Mesendoderm (in vitro differentiated cells): ENCODE measurements at regions not wholly inside any gene's neighbourhood (a gene's known extent, or its start where the extent isn't known, plus 50 kb on each side); places are given as distances from the start of the nearest gene placed in this dataset.

Source experiments
- DNase-seq: peaks from one replicate; pipeline ENCODE4 v3.0.0; 2013
- H2AK5ac ChIP-seq: 2 replicates; pipeline ENCODE4 v1.6.1; 2013; ENCODE audit warnings: low read length, inconsistent platforms
- H2BK120ac ChIP-seq: 2 replicates; pipeline ENCODE4 v1.6.1; 2013; ENCODE audit warnings: low read depth, mild to moderate bottlenecking, low read length, moderate library complexity, mixed read lengths
- H2BK15ac ChIP-seq: replicated peaks from 2 replicates; pipeline ENCODE4 v1.6.1; 2013; ENCODE audit warnings: low read depth, mild to moderate bottlenecking, moderate library complexity
- H2BK5ac ChIP-seq: 2 replicates; pipeline ENCODE4 v1.6.1; 2013; ENCODE audit warnings: low read length, inconsistent platforms
- H3K18ac ChIP-seq: 2 replicates; pipeline ENCODE4 v1.6.1; 2013; ENCODE audit warnings: mild to moderate bottlenecking, low read length, mixed read lengths
- H3K23ac ChIP-seq: one replicate; pipeline ENCODE4 v1.6.1; 2013; ENCODE audit warnings: low read length
- H3K27ac ChIP-seq: 2 replicates; pipeline ENCODE4 v1.5.1; 2013; ENCODE audit warnings: low read depth, mild to moderate bottlenecking, inconsistent platforms, low read length, moderate library complexity
- H3K27me3 ChIP-seq: 2 replicates; pipeline ENCODE4 v1.6.1; 2013; ENCODE audit warnings: low read length, control low read depth, mild to moderate bottlenecking, inconsistent platforms; ENCODE audit not compliant: insufficient read depth, poor library complexity
- H3K36me3 ChIP-seq: 2 replicates; pipeline ENCODE4 v1.6.1; 2013; ENCODE audit warnings: low read length, inconsistent platforms; ENCODE audit not compliant: control insufficient read depth, insufficient read depth
- H3K4ac ChIP-seq: one replicate; pipeline ENCODE4 v1.6.1; 2013; ENCODE audit warnings: low read depth, mild to moderate bottlenecking, low read length, moderate library complexity
- H3K4me1 ChIP-seq: 2 replicates; pipeline ENCODE4 v1.6.1; 2013; ENCODE audit warnings: low read depth, low read length, inconsistent platforms; ENCODE audit not compliant: control insufficient read depth
- H3K4me2 ChIP-seq: 2 replicates; pipeline ENCODE4 v1.6.1; 2013; ENCODE audit warnings: low read length
- H3K4me3 ChIP-seq: 2 replicates; pipeline ENCODE4 v1.5.1; 2013; ENCODE audit warnings: mild to moderate bottlenecking, low read length
- H3K56ac ChIP-seq: one replicate; pipeline ENCODE4 v1.6.1; 2013; ENCODE audit warnings: low read length
- H3K79me1 ChIP-seq: 2 replicates; pipeline ENCODE4 v1.6.1; 2013; ENCODE audit warnings: low read length, inconsistent platforms
- H3K79me2 ChIP-seq: 2 replicates; pipeline ENCODE4 v1.6.1; 2013; ENCODE audit warnings: mild to moderate bottlenecking, low read length; ENCODE audit not compliant: control insufficient read depth, insufficient read depth
- H3K9ac ChIP-seq: 2 replicates; pipeline ENCODE4 v1.6.1; 2013; ENCODE audit warnings: low read length, inconsistent platforms
- H4K5ac ChIP-seq: one replicate; pipeline ENCODE4 v1.6.1; 2013; ENCODE audit warnings: low read length
- H4K8ac ChIP-seq: one replicate; pipeline ENCODE4 v1.6.1; 2013; ENCODE audit warnings: low read depth, mild to moderate bottlenecking, control low read depth, low read length, moderate library complexity
- WGBS: extraction: QIAGEN DNeasy Blood & Tissue Kit; methylation state at CpG from one replicate; pipeline ENCODE4 v1.1.7; 2013; ENCODE audit warnings: low lambda C conversion rate, missing lambda C conversion rate; ENCODE audit not compliant: insufficient coverage; ENCODE audit errors: extremely low coverage; 5-methylcytosine and 5-hydroxymethylcytosine counted together

GRCh38 chr5:9781890-9782289 lies 151.7 kb upstream of the TAS2R1 start:
- DNase-seq = no peak
- no peak overlapping the region for H3K4me2 ChIP-seq
- no peak overlapping the region for H4K5ac ChIP-seq
- no peaks in the 10 kb centered on the region for H3K27me3 ChIP-seq
- no peak overlapping the region for H3K56ac ChIP-seq
- H3K18ac ChIP-seq = no peak overlapping the region
- H3K79me2 ChIP-seq = no peaks in the 10 kb centered on the region
- no peak overlapping the region for H2AK5ac ChIP-seq
- no peak overlapping the region for H3K27ac ChIP-seq
- no peak overlapping the region for H2BK5ac ChIP-seq
- no peaks in the 10 kb centered on the region for H3K79me1 ChIP-seq
- H3K4me1 ChIP-seq = no peaks in the 10 kb centered on the region
- WGBS = no CpG with 5 or more reads among the region's 1 CpG
- no peak overlapping the region for H2BK15ac ChIP-seq
- H3K4me3 ChIP-seq = no peak overlapping the region
- no peak overlapping the region for H3K4ac ChIP-seq
- no peaks in the 10 kb centered on the region for H3K36me3 ChIP-seq
- H4K8ac ChIP-seq = no peak overlapping the region
- peak overlapping the region; percentile 69 for H3K23ac ChIP-seq
- no peak overlapping the region for H2BK120ac ChIP-seq
- H3K9ac ChIP-seq = no peak overlapping the region

GRCh38 chr5:9781275-9781674 lies 151.1 kb upstream of the TAS2R1 start:
- H3K36me3 ChIP-seq = no peaks in the 10 kb centered on the region
- DNase-seq = no peak
- H2BK120ac ChIP-seq = no peak overlapping the region
- H3K27ac ChIP-seq = no peak overlapping the region
- H3K79me2 ChIP-seq = no peaks in the 10 kb centered on the region
- no peaks in the 10 kb centered on the region for H3K27me3 ChIP-seq
- H3K4me3 ChIP-seq = no peak overlapping the region
- no peaks in the 10 kb centered on the region for H3K4me1 ChIP-seq
- H3K4me2 ChIP-seq = no peak overlapping the region
- H3K9ac ChIP-seq = no peak overlapping the region
- WGBS = no CpG with 5 or more reads among the region's 2 CpGs
- no peak overlapping the region for H2AK5ac ChIP-seq
- peak overlapping the region; percentile 69 for H3K23ac ChIP-seq
- H2BK15ac ChIP-seq = no peak overlapping the region
- no peak overlapping the region for H4K8ac ChIP-seq
- H3K18ac ChIP-seq = no peak overlapping the region
- H3K56ac ChIP-seq = no peak overlapping the region
- no peak overlapping the region for H3K4ac ChIP-seq
- H3K79me1 ChIP-seq = no peaks in the 10 kb centered on the region
- no peak overlapping the region for H2BK5ac ChIP-seq
- H4K5ac ChIP-seq = no peak overlapping the region

- Histone ChIP-seq H3K9ac (no peak overlapping the region), H2BK15ac (no peak overlapping the region), H3K56ac (no peak overlapping the region), H2AK5ac (no peak overlapping the region), H3K4ac (no peak overlapping the region), H3K4me2 (no peak overlapping the region), H3K36me3 (no peaks in the 10 kb centered on the region), H3K4me1 (no peaks in the 10 kb centered on the region), H3K27me3 (no peaks in the 10 kb centered on the region), H3K27ac (no peak overlapping the region), H3K79me1 (no peaks in the 10 kb centered on the region), H3K23ac (no peak overlapping the region), H3K4me3 (no peak overlapping the region), H3K79me2 (no peaks in the 10 kb centered on the region), H4K8ac (no peak overlapping the region), H4K5ac (no peak overlapping the region), H2BK120ac (no peak overlapping the region), H2BK5ac (no peak overlapping the region), H3K18ac (no peak overlapping the region)
- DNase-seq = no peak
- no CpG with 5 or more reads among the region's 11 CpGs for WGBS
Measured at GRCh38 chr5:9780501-9780900, 150.3 kb upstream of the TAS2R1 start.

GRCh38 chr5:9776525-9776924 lies 146.4 kb upstream of the TAS2R1 start:
- peak overlapping the region; percentile 52 for H3K56ac ChIP-seq
- H2BK120ac ChIP-seq = no peak overlapping the region
- no peaks in the 10 kb centered on the region for H3K27me3 ChIP-seq
- DNase-seq = no peak
- H4K5ac ChIP-seq = peak overlapping the region; percentile 59
- no peak overlapping the region for H3K4ac ChIP-seq
- H3K36me3 ChIP-seq = no peaks in the 10 kb centered on the region
- no peak overlapping the region for H2BK15ac ChIP-seq
- H3K79me2 ChIP-seq = no peaks in the 10 kb centered on the region
- H3K27ac ChIP-seq = no peak overlapping the region
- WGBS = no CpG with 5 or more reads among the region's 3 CpGs
- no peaks in the 10 kb centered on the region for H3K79me1 ChIP-seq
- peak overlapping the region; percentile 54 for H2AK5ac ChIP-seq
- H3K23ac ChIP-seq = no peak overlapping the region
- no peak overlapping the region for H3K18ac ChIP-seq
- no peak overlapping the region for H3K4me3 ChIP-seq
- H3K4me1 ChIP-seq = peaks cover 3% of the 10 kb centered on the region
- no peak overlapping the region for H2BK5ac ChIP-seq
- no peak overlapping the region for H4K8ac ChIP-seq
- H3K9ac ChIP-seq = no peak overlapping the region
- H3K4me2 ChIP-seq = no peak overlapping the region

- no peak overlapping the region for H3K23ac ChIP-seq
- H3K9ac ChIP-seq = no peak overlapping the region
- H3K79me1 ChIP-seq = no peaks in the 10 kb centered on the region
- H3K56ac ChIP-seq = peak overlapping the region; percentile 66
- no peak overlapping the region for H3K27ac ChIP-seq
- no peak overlapping the region for H4K8ac ChIP-seq
- no peaks in the 10 kb centered on the region for H3K36me3 ChIP-seq
- H4K5ac ChIP-seq = no peak overlapping the region
- no peaks in the 10 kb centered on the region for H3K27me3 ChIP-seq
- no peak overlapping the region for H3K4me2 ChIP-seq
- H3K4me3 ChIP-seq = no peak overlapping the region
- H2BK5ac ChIP-seq = peak overlapping the region; percentile 92
- H3K18ac ChIP-seq = peak overlapping the region; percentile 19
- H2BK15ac ChIP-seq = no peak overlapping the region
- H2AK5ac ChIP-seq = peak overlapping the region; percentile 86
- peaks cover 3% of the 10 kb centered on the region for H3K4me1 ChIP-seq
- H2BK120ac ChIP-seq = peak overlapping the region; percentile 54
- no peaks in the 10 kb centered on the region for H3K79me2 ChIP-seq
- peak; percentile 52 for DNase-seq
- H3K4ac ChIP-seq = peak overlapping the region; percentile 95
Measured at GRCh38 chr5:9775339-9775738, 145.2 kb upstream of the TAS2R1 start.

- Histone ChIP-seq H3K4me2 (no peak overlapping the region), H3K36me3 (no peaks in the 10 kb centered on the region), H3K4me3 (no peak overlapping the region), H3K4ac (peak overlapping the region; percentile 95), H3K4me1 (peaks cover 3% of the 10 kb centered on the region), H3K79me1 (no peaks in the 10 kb centered on the region), H3K27me3 (no peaks in the 10 kb centered on the region), H2BK15ac (no peak overlapping the region), H4K8ac (no peak overlapping the region), H3K79me2 (no peaks in the 10 kb centered on the region), H4K5ac (peak overlapping the region; percentile 26), H2BK5ac (peak overlapping the region; percentile 92), H3K56ac (peak overlapping the region; percentile 66), H2AK5ac (no peak overlapping the region), H3K27ac (no peak overlapping the region), H3K9ac (no peak overlapping the region), H3K23ac (no peak overlapping the region), H3K18ac (peak overlapping the region; percentile 19), H2BK120ac (peak overlapping the region; percentile 54)
- DNase-seq = peak; percentile 89
- no CpG with 5 or more reads among the region's 3 CpGs for WGBS
Measured at GRCh38 chr5:9774472-9775079, 144.4 kb upstream of the TAS2R1 start.
